Loucy (cell line): ENCODE measurements at regions not wholly inside any gene's neighbourhood (a gene's known extent, or its start where the extent isn't known, plus 50 kb on each side); places are given as distances from the start of the nearest gene placed in this dataset.

Source experiments
- CTCF ChIP-seq: fragments of 200-600 bp; sonication (generic); conservative IDR thresholded peaks from 2 replicates; pipeline ENCODE4 v1.5.1; 2014; ENCODE audit warnings: mild to moderate bottlenecking, antibody characterized with exemption, low read length
- EZH2phosphoT487 ChIP-seq: fragments of 200-600 bp; IDR thresholded peaks from 2 replicates; pipeline ENCODE4 v1.6.1; 2018; ENCODE audit warnings: antibody characterized with exemption, mild to moderate bottlenecking, moderate library complexity, borderline replicate concordance

- TF ChIP-seq CTCF (no peak), EZH2phosphoT487 (no peak)
Observed at GRCh38 chr6:94133106-94133505, 713.7 kb upstream of the EPHA7 start.
